ENCODE measurements at regions not wholly inside any gene's neighbourhood (a gene's known extent, or its start where the extent isn't known, plus 50 kb on each side); places are given as distances from the start of the nearest gene placed in this dataset.

DNA sequence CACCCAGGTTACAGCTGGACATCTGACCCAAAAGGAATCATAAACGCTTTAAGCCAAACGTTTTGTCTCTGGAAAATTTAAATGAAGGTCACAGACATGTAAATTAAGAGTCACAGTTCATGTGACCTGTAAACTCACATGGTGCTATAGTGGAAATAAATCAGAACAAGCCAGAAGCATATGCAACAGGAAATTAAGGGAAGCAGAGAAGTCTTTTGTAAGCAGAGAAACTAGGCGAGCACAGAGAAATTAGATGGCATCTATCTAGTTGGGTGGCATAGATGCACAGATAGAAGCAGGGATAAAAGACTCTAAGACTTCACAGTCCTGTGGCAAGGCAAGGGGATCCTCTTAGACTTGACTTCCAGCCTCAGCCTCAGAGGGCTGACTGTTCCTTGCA lies 264.8 kb downstream of the GASK1B start:
- no peak for TF ChIP-seq POLR2A (IDR thresholded peaks at IDR 0.05)
- no peak overlapping the region for H3K4me3 ChIP-seq
- WGBS, 2 donors, result 44 to 48% methylated on average over 3 of the region's 3 CpGs
- no peaks in the 10 kb centered on the region for H3K9me3 ChIP-seq
- no peak for DNase-seq (ENCODE audit: low spot score in 2 of 2)
- no peaks in the 10 kb centered on the region for H3K4me1 ChIP-seq
- H3K27me3 ChIP-seq, result no peaks in the 10 kb centered on the region
- H3K36me3 ChIP-seq, result no peaks in the 10 kb centered on the region
- no peak overlapping the region for H3K27ac ChIP-seq

DNA sequence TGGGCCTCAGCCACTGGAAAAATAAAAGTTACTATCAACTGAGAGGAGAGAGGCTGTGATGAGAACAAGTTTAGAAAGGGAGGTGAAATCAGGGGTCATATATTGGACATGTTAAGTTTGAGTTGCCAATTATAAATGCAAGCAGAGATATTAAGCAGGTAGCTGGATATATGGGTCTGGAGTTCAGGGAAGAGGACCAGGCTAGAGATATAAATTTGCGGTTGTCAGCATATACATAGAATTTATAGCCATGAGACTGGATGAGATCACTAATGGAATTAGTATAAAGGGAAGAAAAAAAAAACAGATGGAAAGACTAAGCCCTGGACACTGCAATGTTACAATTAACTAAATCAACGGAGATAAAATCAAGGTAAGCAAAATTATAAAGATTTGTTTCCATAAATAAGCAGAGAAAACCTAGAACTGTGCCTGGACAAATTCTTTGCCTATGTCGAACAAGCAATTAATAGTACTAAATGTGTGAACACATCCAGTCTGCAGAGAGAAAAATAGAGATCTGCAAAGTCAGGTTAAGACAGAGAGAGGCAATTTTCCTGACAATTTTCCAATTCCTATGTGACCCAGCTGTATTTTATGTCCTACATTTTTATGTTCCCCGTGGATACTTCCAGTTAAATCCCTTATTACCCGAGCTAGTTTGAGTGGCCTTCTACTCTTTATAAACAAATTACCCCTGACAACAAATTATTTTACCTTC lies 265.4 kb downstream of the GASK1B start:
- Histone ChIP-seq H3K4me1 (no peaks in the 10 kb centered on the region), H3K36me3 (no peaks in the 10 kb centered on the region), H3K27me3 (no peaks in the 10 kb centered on the region), H3K4me3 (no peak overlapping the region), H3K27ac (no peak overlapping the region), H3K9me3 (no peaks in the 10 kb centered on the region)
- 62 to 75% methylated on average over 5 of the region's 5 CpGs for WGBS, 2 donors
- TF ChIP-seq, protein P1, sequence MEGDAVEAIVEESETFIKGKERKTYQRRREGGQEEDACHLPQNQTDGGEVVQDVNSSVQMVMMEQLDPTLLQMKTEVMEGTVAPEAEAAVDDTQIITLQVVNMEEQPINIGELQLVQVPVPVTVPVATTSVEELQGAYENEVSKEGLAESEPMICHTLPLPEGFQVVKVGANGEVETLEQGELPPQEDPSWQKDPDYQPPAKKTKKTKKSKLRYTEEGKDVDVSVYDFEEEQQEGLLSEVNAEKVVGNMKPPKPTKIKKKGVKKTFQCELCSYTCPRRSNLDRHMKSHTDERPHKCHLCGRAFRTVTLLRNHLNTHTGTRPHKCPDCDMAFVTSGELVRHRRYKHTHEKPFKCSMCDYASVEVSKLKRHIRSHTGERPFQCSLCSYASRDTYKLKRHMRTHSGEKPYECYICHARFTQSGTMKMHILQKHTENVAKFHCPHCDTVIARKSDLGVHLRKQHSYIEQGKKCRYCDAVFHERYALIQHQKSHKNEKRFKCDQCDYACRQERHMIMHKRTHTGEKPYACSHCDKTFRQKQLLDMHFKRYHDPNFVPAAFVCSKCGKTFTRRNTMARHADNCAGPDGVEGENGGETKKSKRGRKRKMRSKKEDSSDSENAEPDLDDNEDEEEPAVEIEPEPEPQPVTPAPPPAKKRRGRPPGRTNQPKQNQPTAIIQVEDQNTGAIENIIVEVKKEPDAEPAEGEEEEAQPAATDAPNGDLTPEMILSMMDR (IDR thresholded peaks at IDR 0.05), result no peak
- TF ChIP-seq EP300 (IDR thresholded peaks at IDR 0.05) (no peak), POLR2A (IDR thresholded peaks at IDR 0.05) (no peak)
- DNase-seq (ENCODE audit: low spot score in 2 of 2), result no peak

DNA sequence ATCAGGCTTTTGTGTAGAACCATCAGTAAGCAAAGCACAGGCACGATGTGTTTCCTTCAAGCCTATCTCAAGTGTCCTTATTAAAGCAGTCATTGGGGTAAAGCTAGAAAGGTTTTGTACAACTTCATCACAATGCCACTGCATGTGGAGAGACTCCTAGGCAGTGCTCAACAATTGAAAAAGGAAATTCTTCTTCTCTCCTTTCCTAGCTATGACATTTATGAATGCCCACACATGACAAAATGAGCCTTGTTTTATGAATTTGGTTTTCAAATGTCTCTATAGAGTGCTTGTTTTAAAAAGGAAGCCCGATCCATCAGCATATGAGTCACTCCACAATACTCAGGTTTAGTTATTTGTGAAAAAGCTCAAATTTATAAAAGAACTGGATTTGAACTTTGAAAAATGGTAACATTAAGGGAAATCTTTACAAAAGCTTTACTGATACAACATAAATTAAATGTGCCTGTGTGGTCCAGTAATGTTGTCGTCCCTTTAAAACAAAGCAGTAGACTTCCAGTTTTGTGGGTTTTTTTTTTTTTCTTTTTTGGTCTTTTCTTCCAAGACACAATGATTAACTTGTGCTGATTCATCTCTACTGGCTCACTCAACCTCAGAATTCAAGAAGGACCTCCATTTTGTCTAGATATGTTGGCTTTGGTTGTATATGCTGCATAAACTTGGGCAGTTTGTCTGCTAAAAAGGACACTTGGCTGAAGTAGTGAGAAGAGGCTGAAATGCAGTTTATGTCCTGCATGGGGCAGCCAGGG lies 273.8 kb downstream of the GASK1B start:
- TF ChIP-seq POLR2A (IDR thresholded peaks at IDR 0.05), result no peak
- no peak for TF ChIP-seq EP300 (IDR thresholded peaks at IDR 0.05)
- H3K27me3 ChIP-seq, result no peaks in the 10 kb centered on the region
- WGBS, 2 donors, result 34 to 38% methylated on average over 3 of the region's 3 CpGs
- no peak overlapping the region for H3K4me3 ChIP-seq
- no peak for DNase-seq (ENCODE audit: low spot score in 2 of 2)
- peaks cover 0 to 5% (median 0%) of the 10 kb centered on the region in 4 donors for H3K9me3 ChIP-seq
- peaks cover 0 to 6% (median 2%) of the 10 kb centered on the region in 4 donors for H3K4me1 ChIP-seq
- H3K27ac ChIP-seq, result peak overlapping the region in 2 of 4 donors; percentile 17 to 21
- no peaks in the 10 kb centered on the region for H3K36me3 ChIP-seq

DNA sequence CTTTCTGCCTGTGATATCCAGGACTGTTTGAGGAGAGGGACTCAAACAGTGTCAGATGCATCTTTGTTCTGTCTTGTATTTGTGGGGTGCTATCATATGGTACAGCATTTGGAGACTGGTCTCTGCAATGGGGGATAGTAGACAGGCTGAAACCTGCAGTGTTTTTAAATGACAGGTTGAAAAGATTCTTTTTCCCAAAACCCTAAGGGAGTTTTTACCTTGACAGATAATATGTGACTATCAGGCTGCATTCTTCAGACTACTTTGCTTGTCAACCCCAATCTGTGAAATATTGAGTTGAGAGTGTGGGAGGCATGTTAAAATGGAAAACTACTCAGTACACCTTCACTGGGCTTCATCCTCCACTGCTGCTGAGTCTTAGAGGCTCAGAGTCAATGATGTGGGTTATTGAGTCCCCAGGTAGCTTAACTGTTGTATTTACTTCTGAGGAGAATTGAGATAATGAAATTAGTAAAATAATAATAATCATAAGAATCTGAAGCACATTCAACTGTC lies 274.9 kb downstream of the GASK1B start:
- no peaks in the 10 kb centered on the region for H3K27me3 ChIP-seq
- no peak overlapping the region for H3K4me3 ChIP-seq
- no peak for TF ChIP-seq EP300 (IDR thresholded peaks at IDR 0.05)
- H3K4me1 ChIP-seq, result peaks cover 0 to 6% (median 2%) of the 10 kb centered on the region in 4 donors
- no peak for DNase-seq (ENCODE audit: low spot score in 2 of 2)
- no peak overlapping the region for H3K27ac ChIP-seq
- H3K36me3 ChIP-seq, result no peaks in the 10 kb centered on the region
- H3K9me3 ChIP-seq, result peaks cover 0 to 5% (median 0%) of the 10 kb centered on the region in 4 donors

DNA sequence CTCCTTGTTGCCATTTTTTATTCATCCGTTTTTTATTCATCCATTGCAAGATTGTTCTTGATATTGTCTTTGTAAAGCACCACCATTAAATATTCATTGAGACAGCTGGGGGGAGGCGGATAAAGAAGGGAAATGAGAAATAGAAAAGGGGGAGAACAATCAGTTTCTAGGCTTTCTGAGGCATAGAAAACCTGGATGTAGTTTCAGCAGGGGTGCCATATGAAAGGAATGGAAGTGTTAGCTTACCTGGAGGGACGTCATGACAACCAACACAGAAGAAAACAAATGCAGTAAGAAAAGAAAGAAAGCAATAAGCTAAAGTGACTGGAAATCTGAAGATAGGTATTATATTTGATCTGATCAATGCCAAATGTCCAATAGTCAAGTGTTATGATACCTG lies 276.1 kb downstream of the GASK1B start:
- no peak overlapping the region for H3K27ac ChIP-seq
- H3K4me1 ChIP-seq, result peaks cover 0 to 6% (median 2%) of the 10 kb centered on the region in 4 donors
- H3K9me3 ChIP-seq, result peaks cover 0 to under 1% (median 0%) of the 10 kb centered on the region in 4 donors
- TF ChIP-seq EP300 (IDR thresholded peaks at IDR 0.05) (no peak), POLR2A (IDR thresholded peaks at IDR 0.05) (no peak)
- TF ChIP-seq, protein P1 (IDR thresholded peaks at IDR 0.05), result no peak
- H3K27me3 ChIP-seq, result no peaks in the 10 kb centered on the region
- H3K4me3 ChIP-seq, result no peak overlapping the region
- no peaks in the 10 kb centered on the region for H3K36me3 ChIP-seq
- WGBS, 2 donors, result 82 to 90% methylated on average over 3 of the region's 3 CpGs
- no peak for DNase-seq (ENCODE audit: low spot score in 2 of 2)

DNA sequence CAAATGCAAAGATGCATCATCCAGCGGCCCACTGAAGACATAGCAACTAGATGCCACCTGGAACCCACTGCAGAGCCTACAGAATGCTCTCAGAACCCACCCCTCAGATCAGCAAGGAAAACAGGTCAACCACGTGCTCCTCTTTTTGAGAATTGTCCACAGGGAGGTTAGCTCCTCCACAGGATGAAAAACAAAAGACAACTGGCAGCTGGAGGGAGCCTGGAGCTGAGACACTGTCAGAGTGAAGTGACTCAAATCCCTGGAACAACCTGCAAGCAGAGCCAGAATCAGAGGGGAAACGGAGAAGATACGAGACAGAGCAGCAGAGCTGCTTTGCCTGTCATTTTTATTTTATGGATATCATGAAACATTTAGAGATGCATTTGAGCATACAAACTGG lies 277.6 kb downstream of the GASK1B start:
- Histone ChIP-seq H3K4me1 (peaks cover 0 to 6% (median 2%) of the 10 kb centered on the region in 4 donors), H3K36me3 (no peaks in the 10 kb centered on the region), H3K27me3 (no peaks in the 10 kb centered on the region), H3K27ac (no peak overlapping the region), H3K9me3 (no peaks in the 10 kb centered on the region), H3K4me3 (no peak overlapping the region)
- no peak for DNase-seq (ENCODE audit: low spot score in 2 of 2)
- WGBS, 2 donors, result 78 to 82% methylated on average over 4 of the region's 4 CpGs
- TF ChIP-seq, protein P1 (IDR thresholded peaks at IDR 0.05), result no peak
- TF ChIP-seq POLR2A (IDR thresholded peaks at IDR 0.05) (no peak), EP300 (IDR thresholded peaks at IDR 0.05) (no peak)

Measured in tibial nerve (tissue), 4 donors.